ENCODE measurements at regions not wholly inside any gene's neighbourhood (a gene's known extent, or its start where the extent isn't known, plus 50 kb on each side); places are given as distances from the start of the nearest gene placed in this dataset.

DNA sequence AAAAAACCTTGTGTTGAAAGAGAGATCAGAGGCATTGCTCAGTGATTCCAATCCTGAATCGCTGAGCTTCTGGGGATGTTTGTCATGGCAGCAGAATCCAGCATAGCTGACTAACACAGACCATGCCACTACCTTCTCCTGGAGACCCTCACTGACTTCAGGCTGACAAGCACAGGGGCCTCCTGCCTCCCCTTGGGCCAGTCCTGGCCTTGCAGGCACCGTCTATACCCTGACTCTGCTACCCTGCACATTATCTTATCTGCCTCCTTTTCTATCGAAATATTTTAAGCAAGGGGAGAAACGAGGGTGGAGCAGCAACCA lies 139.8 kb downstream of the KIF26A start:
- TF ChIP-seq, protein P1, sequence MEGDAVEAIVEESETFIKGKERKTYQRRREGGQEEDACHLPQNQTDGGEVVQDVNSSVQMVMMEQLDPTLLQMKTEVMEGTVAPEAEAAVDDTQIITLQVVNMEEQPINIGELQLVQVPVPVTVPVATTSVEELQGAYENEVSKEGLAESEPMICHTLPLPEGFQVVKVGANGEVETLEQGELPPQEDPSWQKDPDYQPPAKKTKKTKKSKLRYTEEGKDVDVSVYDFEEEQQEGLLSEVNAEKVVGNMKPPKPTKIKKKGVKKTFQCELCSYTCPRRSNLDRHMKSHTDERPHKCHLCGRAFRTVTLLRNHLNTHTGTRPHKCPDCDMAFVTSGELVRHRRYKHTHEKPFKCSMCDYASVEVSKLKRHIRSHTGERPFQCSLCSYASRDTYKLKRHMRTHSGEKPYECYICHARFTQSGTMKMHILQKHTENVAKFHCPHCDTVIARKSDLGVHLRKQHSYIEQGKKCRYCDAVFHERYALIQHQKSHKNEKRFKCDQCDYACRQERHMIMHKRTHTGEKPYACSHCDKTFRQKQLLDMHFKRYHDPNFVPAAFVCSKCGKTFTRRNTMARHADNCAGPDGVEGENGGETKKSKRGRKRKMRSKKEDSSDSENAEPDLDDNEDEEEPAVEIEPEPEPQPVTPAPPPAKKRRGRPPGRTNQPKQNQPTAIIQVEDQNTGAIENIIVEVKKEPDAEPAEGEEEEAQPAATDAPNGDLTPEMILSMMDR (conservative IDR thresholded peaks at IDR 0.05 in 1 of 2, IDR thresholded peaks at IDR 0.05 in 1 of 2; ENCODE audit: low read depth in 1 of 2, low read length in 2 of 2), result no peak
- TF ChIP-seq EZH2 (IDR thresholded peaks at IDR 0.05; ENCODE audit: low read length, missing control alignments), result no peak
